ENCODE measurements at regions not wholly inside any gene's neighbourhood (a gene's known extent, or its start where the extent isn't known, plus 50 kb on each side); places are given as distances from the start of the nearest gene placed in this dataset.

DNA sequence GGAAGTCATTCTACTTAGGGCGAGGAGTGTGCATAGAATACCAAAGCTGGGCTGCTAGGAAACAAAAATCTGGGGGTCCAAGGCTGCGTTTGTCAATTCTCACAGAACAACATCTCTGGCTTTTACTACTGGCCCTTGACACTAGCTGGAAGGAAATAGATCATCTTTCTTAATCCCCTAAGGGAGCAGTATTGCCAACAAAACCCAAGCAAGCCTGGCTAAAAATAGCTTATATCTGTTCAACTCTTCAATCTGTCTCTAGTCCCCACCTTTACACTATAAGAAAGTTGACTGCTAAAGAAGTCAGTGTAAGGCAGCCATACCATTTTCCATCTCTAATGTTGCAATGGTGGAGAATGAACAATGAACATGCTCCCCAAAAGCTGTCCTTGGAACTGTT, 107.8 kb upstream of the SPRY2 start:
- no peak overlapping the region for H3K18ac ChIP-seq (ENCODE audit: low read length)
- H3K4me3 ChIP-seq (ENCODE audit: low read length in 2 of 2) = no peak overlapping the region
- H4K91ac ChIP-seq (ENCODE audit: low read depth, low read length, poor library complexity) = no peak overlapping the region
- H3K14ac ChIP-seq (ENCODE audit: low read length) = no peak overlapping the region
- H3K9me3 ChIP-seq (replicated peaks in 1 of 2; ENCODE audit: control insufficient read depth in 2 of 2, insufficient read depth in 1 of 2, low read depth in 1 of 2, low read length in 2 of 2) = peaks cover 0 to 8% of the 10 kb centered on the region in 2 donors
- H2BK5ac ChIP-seq (ENCODE audit: low read length) = no peak overlapping the region
- DNase-seq (ENCODE audit: low spot score) = no peak
- no peak overlapping the region for H4K8ac ChIP-seq (ENCODE audit: low read depth, low read length)
- no peak overlapping the region for H3K4me2 ChIP-seq (ENCODE audit: insufficient read depth, low read length, poor library complexity, severe bottlenecking)
- no peak overlapping the region for H3K4ac ChIP-seq (ENCODE audit: low read length)
- no peaks in the 10 kb centered on the region for H3K27me3 ChIP-seq (ENCODE audit: control insufficient read depth in 3 of 3, insufficient read depth in 3 of 3, low read depth in 1 of 3, low read length in 3 of 3)
- H3K4me1 ChIP-seq (ENCODE audit: control insufficient read depth in 2 of 2, insufficient read depth in 1 of 2, low read depth in 1 of 2, low read length in 2 of 2) = no peaks in the 10 kb centered on the region
- H2BK120ac ChIP-seq (ENCODE audit: low read depth, low read length) = no peak overlapping the region
- no peak overlapping the region for H3K9ac ChIP-seq (ENCODE audit: low read depth, low read length, poor library complexity)
- WGBS, 2 donors (ENCODE audit: extremely low coverage in 2 of 2, insufficient read length in 2 of 2, insufficient replicate concordance in 1 of 2) = no CpG with 5 or more reads among the region's 2 CpGs
- H2BK15ac ChIP-seq (ENCODE audit: low read length) = no peak overlapping the region
- no peaks in the 10 kb centered on the region for H3K79me1 ChIP-seq (ENCODE audit: low read depth, low read length)
- H2AK5ac ChIP-seq (ENCODE audit: low read depth, low read length) = no peak overlapping the region
- no peak overlapping the region for H3K27ac ChIP-seq (replicated peaks; ENCODE audit: low read length)
- H2BK12ac ChIP-seq (ENCODE audit: low read length) = no peak overlapping the region
- H2AFZ ChIP-seq (ENCODE audit: low read length) = peak overlapping the region; percentile 11
- no peak overlapping the region for H3K23ac ChIP-seq (ENCODE audit: low read depth, low read length, poor library complexity)
- H3K36me3 ChIP-seq (replicated peaks in 1 of 2; ENCODE audit: control insufficient read depth in 2 of 2, insufficient read depth in 2 of 2, low read length in 2 of 2) = no peaks in the 10 kb centered on the region

DNA sequence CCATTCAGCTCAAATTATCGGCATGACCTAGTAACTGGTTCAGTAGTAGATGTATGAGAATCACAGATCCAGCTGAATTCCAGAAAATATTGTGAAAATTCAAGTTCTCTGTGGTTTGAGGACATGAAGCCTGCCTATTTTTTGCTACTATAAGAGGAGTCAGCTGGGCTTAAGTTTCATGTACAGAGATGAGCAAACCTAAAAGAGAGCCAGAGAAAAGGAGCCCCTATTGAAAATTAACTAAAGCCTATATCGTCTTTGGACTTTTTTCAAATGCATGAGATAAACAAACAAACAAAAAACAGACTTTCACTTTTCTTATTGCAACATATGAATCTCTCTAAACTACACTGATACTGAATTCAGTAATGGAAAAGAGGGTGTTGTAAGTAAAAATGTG, 106.8 kb upstream of the SPRY2 start:
- H2BK15ac ChIP-seq (ENCODE audit: low read length) = no peak overlapping the region
- no peaks in the 10 kb centered on the region for H3K27me3 ChIP-seq (ENCODE audit: control insufficient read depth in 3 of 3, insufficient read depth in 3 of 3, low read depth in 1 of 3, low read length in 3 of 3)
- no peak overlapping the region for H3K18ac ChIP-seq (ENCODE audit: low read length)
- no peak overlapping the region for H3K27ac ChIP-seq (replicated peaks; ENCODE audit: low read length)
- no peak overlapping the region for H4K91ac ChIP-seq (ENCODE audit: low read depth, low read length, poor library complexity)
- no peaks in the 10 kb centered on the region for H3K4me1 ChIP-seq (ENCODE audit: control insufficient read depth in 2 of 2, insufficient read depth in 1 of 2, low read depth in 1 of 2, low read length in 2 of 2)
- H3K9me3 ChIP-seq (replicated peaks in 1 of 2; ENCODE audit: control insufficient read depth in 2 of 2, insufficient read depth in 1 of 2, low read depth in 1 of 2, low read length in 2 of 2) = peaks cover 0 to 8% of the 10 kb centered on the region in 2 donors
- DNase-seq (ENCODE audit: low spot score) = no peak
- no CpG with 5 or more reads among the region's 2 CpGs for whole genome bisulfite sequencing, 2 donors (ENCODE audit: extremely low coverage in 2 of 2, insufficient read length in 2 of 2, insufficient replicate concordance in 1 of 2)
- no peak overlapping the region for H4K8ac ChIP-seq (ENCODE audit: low read depth, low read length)
- H3K23ac ChIP-seq (ENCODE audit: low read depth, low read length, poor library complexity) = no peak overlapping the region
- no peak overlapping the region for H3K4me2 ChIP-seq (ENCODE audit: insufficient read depth, low read length, poor library complexity, severe bottlenecking)
- H2AFZ ChIP-seq (ENCODE audit: low read length) = no peak overlapping the region
- no peak overlapping the region for H2AK5ac ChIP-seq (ENCODE audit: low read depth, low read length)
- no peak overlapping the region for H2BK12ac ChIP-seq (ENCODE audit: low read length)
- no peak overlapping the region for H2BK120ac ChIP-seq (ENCODE audit: low read depth, low read length)
- no peak overlapping the region for H3K4me3 ChIP-seq (ENCODE audit: low read length in 2 of 2)
- H3K9ac ChIP-seq (ENCODE audit: low read depth, low read length, poor library complexity) = no peak overlapping the region
- H3K4ac ChIP-seq (ENCODE audit: low read length) = no peak overlapping the region
- no peak overlapping the region for H3K14ac ChIP-seq (ENCODE audit: low read length)
- H3K79me1 ChIP-seq (ENCODE audit: low read depth, low read length) = no peaks in the 10 kb centered on the region
- no peak overlapping the region for H2BK5ac ChIP-seq (ENCODE audit: low read length)
- no peaks in the 10 kb centered on the region for H3K36me3 ChIP-seq (replicated peaks in 1 of 2; ENCODE audit: control insufficient read depth in 2 of 2, insufficient read depth in 2 of 2, low read length in 2 of 2)

DNA sequence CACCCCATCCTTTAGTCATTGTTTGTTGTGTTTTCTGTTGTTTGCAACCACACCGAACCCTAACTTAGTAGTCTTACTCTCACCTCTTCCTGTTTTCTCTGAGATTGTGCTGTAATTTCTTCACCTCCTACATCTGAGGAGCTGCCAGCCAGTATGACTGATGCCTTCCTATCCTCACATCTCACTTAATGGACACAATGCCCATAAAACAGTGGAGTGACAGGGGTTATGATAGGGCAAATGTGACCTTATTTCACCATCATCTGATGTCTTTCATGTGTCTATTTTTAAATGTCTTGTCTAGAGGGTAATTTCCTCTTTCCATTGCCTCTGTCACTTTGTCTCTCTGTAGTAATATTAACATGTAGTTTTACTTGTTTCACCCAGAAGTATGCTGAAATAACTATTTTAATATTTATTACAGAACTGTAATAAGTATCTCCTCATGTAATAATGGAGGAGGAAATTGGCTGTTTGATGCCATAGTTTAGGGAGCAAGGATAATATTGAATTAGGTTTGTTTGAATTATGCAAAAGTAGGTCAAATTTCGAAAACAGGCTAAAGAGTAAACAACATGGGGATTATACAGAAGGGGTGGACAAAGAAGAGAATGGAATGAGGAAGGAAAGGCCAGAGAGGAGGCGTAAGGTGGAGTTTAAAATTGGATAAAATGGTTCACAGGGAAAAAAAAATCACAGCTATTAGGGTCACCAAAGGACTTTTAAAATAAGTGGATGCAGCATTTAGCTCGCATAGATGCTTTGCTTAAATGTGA, 103.5 kb upstream of the SPRY2 start:
- Histone ChIP-seq H2BK5ac (ENCODE audit: low read length) (no peak overlapping the region), H3K79me1 (ENCODE audit: low read depth, low read length) (no peaks in the 10 kb centered on the region), H3K4ac (ENCODE audit: low read length) (no peak overlapping the region), H4K8ac (ENCODE audit: low read depth, low read length) (no peak overlapping the region), H3K27ac (replicated peaks; ENCODE audit: low read length) (no peak overlapping the region), H2AFZ (ENCODE audit: low read length) (no peak overlapping the region), H2AK5ac (ENCODE audit: low read depth, low read length) (no peak overlapping the region), H2BK120ac (ENCODE audit: low read depth, low read length) (no peak overlapping the region), H3K9me3 (replicated peaks in 1 of 2; ENCODE audit: control insufficient read depth in 2 of 2, insufficient read depth in 1 of 2, low read depth in 1 of 2, low read length in 2 of 2) (peaks cover 0 to 5% of the 10 kb centered on the region in 2 donors), H3K18ac (ENCODE audit: low read length) (no peak overlapping the region), H3K4me3 (ENCODE audit: low read length in 2 of 2) (no peak overlapping the region), H3K36me3 (replicated peaks in 1 of 2; ENCODE audit: control insufficient read depth in 2 of 2, insufficient read depth in 2 of 2, low read length in 2 of 2) (no peaks in the 10 kb centered on the region), H3K14ac (ENCODE audit: low read length) (no peak overlapping the region), H3K23ac (ENCODE audit: low read depth, low read length, poor library complexity) (no peak overlapping the region), H4K91ac (ENCODE audit: low read depth, low read length, poor library complexity) (no peak overlapping the region), H3K9ac (ENCODE audit: low read depth, low read length, poor library complexity) (no peak overlapping the region), H3K4me1 (ENCODE audit: control insufficient read depth in 2 of 2, insufficient read depth in 1 of 2, low read depth in 1 of 2, low read length in 2 of 2) (no peaks in the 10 kb centered on the region), H3K27me3 (ENCODE audit: control insufficient read depth in 3 of 3, insufficient read depth in 3 of 3, low read depth in 1 of 3, low read length in 3 of 3) (no peaks in the 10 kb centered on the region), H2BK15ac (ENCODE audit: low read length) (no peak overlapping the region), H3K4me2 (ENCODE audit: insufficient read depth, low read length, poor library complexity, severe bottlenecking) (no peak overlapping the region), H2BK12ac (ENCODE audit: low read length) (no peak overlapping the region)
- no peak for DNase-seq (ENCODE audit: low spot score)
- no CpG with 5 or more reads among the region's 4 CpGs for WGBS, 2 donors (ENCODE audit: extremely low coverage in 2 of 2, insufficient read length in 2 of 2, insufficient replicate concordance in 1 of 2)

DNA sequence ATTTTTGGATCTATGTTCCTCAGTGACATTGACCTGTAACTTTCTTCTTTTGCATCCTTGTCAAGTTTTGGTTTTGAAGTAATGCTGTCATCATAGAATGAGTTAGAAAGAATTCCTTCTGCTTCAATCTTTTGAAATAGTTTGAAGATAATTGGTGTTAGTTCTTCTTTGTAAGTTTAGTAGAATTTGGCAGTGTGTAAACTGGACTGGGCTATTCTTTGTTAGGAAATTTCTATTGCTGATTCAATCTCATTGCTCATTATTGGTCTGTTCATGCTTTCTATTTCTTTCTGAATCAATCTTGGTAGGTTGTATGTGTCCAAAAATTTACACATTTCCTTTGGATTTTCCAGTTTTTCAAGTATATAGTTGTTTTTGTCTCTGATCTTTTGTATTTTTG, 101.7 kb upstream of the SPRY2 start:
- Histone ChIP-seq H3K4me2 (ENCODE audit: insufficient read depth, low read length, poor library complexity, severe bottlenecking) (no peak overlapping the region), H3K27ac (replicated peaks; ENCODE audit: low read length) (no peak overlapping the region), H3K23ac (ENCODE audit: low read depth, low read length, poor library complexity) (no peak overlapping the region), H4K8ac (ENCODE audit: low read depth, low read length) (no peak overlapping the region), H2AFZ (ENCODE audit: low read length) (no peak overlapping the region), H3K79me1 (ENCODE audit: low read depth, low read length) (no peaks in the 10 kb centered on the region), H2AK5ac (ENCODE audit: low read depth, low read length) (no peak overlapping the region), H3K36me3 (replicated peaks in 1 of 2; ENCODE audit: control insufficient read depth in 2 of 2, insufficient read depth in 2 of 2, low read length in 2 of 2) (no peaks in the 10 kb centered on the region), H2BK12ac (ENCODE audit: low read length) (no peak overlapping the region), H2BK5ac (ENCODE audit: low read length) (no peak overlapping the region), H3K14ac (ENCODE audit: low read length) (no peak overlapping the region), H3K4me1 (ENCODE audit: control insufficient read depth in 2 of 2, insufficient read depth in 1 of 2, low read depth in 1 of 2, low read length in 2 of 2) (no peaks in the 10 kb centered on the region), H2BK120ac (ENCODE audit: low read depth, low read length) (no peak overlapping the region), H3K9ac (ENCODE audit: low read depth, low read length, poor library complexity) (no peak overlapping the region), H3K4ac (ENCODE audit: low read length) (no peak overlapping the region), H3K18ac (ENCODE audit: low read length) (no peak overlapping the region), H3K9me3 (replicated peaks in 1 of 2; ENCODE audit: control insufficient read depth in 2 of 2, insufficient read depth in 1 of 2, low read depth in 1 of 2, low read length in 2 of 2) (no peaks in the 10 kb centered on the region), H3K27me3 (ENCODE audit: control insufficient read depth in 3 of 3, insufficient read depth in 3 of 3, low read depth in 1 of 3, low read length in 3 of 3) (no peaks in the 10 kb centered on the region), H2BK15ac (ENCODE audit: low read length) (no peak overlapping the region), H4K91ac (ENCODE audit: low read depth, low read length, poor library complexity) (no peak overlapping the region), H3K4me3 (ENCODE audit: low read length in 2 of 2) (no peak overlapping the region)
- no peak for DNase-seq (ENCODE audit: low spot score)

All from neuronal stem cell (in vitro differentiated cells).